ENCODE measurements at regions not wholly inside any gene's neighbourhood (a gene's known extent, or its start where the extent isn't known, plus 50 kb on each side); places are given as distances from the start of the nearest gene placed in this dataset.

DNA sequence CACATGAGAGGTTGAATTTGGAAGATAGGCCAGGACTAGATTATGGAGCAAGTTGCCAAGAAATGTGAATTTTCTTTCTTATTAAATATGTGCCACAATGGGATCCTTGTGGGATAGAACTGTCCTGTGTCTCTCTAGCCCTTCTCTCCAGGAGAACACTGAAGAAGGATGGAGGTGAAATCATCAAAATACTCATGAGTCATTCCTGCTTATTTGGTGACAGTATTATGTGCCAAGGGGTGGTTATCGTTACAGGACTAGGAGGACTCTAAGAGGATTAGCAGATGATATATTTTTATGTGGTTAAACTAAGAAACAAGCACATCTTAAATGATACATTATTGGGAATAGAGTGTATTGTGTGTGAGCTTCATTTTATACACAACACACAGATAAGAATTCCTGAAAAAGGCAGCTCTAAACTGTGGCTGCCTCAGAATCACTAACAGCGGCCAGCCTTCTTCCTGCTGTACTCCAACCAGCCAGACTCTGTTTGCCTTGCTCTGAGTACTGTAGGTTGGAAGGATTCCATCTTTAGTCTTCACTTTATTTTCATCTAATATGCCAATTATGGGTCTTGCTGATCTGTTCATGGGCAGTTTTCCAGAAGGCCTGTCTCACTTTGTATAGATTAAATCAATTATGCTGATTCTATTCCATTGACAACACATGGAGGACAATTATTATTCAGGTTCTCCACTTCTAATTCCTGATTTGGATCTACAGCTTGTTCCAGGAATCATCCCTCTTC, 325.8 kb downstream of the ABCC12 start:
- Histone ChIP-seq H3K4me3 (replicated peaks; ENCODE audit: insufficient read depth, low read length) (no peak overlapping the region), H3K27ac (replicated peaks) (no peak overlapping the region), H3K27me3 (ENCODE audit: insufficient read depth, poor library complexity, severe bottlenecking) (no peaks in the 10 kb centered on the region)
- no peak for TF ChIP-seq SPI1 (IDR thresholded peaks at IDR 0.05; ENCODE audit: borderline replicate concordance, low read depth)
- DNase-seq (ENCODE audit: low read depth in 1 of 2, low spot score in 1 of 2) = no peak

DNA sequence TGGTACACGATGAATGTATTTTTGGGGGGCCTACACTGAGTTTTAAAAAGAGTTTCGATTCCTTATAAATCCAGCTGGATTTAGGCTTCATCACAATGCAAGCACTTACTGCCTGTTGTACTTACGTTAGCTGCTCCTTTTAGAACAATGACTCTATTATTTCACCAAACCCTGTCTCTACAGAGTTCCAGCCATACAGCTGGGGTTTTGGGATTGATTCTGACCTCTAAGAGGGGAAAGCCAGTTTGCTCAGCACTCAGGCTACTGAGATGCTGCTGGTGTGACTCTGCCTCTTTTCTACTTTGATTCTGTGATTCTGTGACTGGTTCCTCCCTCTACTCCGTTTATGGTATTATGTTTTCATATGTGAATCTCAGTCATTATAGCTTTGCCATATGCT, 329.7 kb downstream of the ABCC12 start:
- no peaks in the 10 kb centered on the region for H3K27me3 ChIP-seq (ENCODE audit: insufficient read depth, poor library complexity, severe bottlenecking)
- H3K4me3 ChIP-seq (replicated peaks; ENCODE audit: insufficient read depth, low read length) = no peak overlapping the region
- no peak for DNase-seq (ENCODE audit: low read depth in 1 of 2, low spot score in 1 of 2)
- H3K27ac ChIP-seq (replicated peaks) = no peak overlapping the region
- TF ChIP-seq SPI1 (IDR thresholded peaks at IDR 0.05; ENCODE audit: borderline replicate concordance, low read depth) = no peak
- no peak for TF ChIP-seq REST (IDR thresholded peaks at IDR 0.05; ENCODE audit: insufficient replicate concordance, low read depth)
- TF ChIP-seq, protein P1, sequence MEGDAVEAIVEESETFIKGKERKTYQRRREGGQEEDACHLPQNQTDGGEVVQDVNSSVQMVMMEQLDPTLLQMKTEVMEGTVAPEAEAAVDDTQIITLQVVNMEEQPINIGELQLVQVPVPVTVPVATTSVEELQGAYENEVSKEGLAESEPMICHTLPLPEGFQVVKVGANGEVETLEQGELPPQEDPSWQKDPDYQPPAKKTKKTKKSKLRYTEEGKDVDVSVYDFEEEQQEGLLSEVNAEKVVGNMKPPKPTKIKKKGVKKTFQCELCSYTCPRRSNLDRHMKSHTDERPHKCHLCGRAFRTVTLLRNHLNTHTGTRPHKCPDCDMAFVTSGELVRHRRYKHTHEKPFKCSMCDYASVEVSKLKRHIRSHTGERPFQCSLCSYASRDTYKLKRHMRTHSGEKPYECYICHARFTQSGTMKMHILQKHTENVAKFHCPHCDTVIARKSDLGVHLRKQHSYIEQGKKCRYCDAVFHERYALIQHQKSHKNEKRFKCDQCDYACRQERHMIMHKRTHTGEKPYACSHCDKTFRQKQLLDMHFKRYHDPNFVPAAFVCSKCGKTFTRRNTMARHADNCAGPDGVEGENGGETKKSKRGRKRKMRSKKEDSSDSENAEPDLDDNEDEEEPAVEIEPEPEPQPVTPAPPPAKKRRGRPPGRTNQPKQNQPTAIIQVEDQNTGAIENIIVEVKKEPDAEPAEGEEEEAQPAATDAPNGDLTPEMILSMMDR (IDR thresholded peaks at IDR 0.05; ENCODE audit: insufficient read depth, low read length) = no peak
- TF ChIP-seq POLR2AphosphoS5 (IDR thresholded peaks at IDR 0.05; ENCODE audit: low read depth) = no peak
- TF ChIP-seq GABPA (IDR thresholded peaks at IDR 0.05; ENCODE audit: low read depth) = no peak

DNA sequence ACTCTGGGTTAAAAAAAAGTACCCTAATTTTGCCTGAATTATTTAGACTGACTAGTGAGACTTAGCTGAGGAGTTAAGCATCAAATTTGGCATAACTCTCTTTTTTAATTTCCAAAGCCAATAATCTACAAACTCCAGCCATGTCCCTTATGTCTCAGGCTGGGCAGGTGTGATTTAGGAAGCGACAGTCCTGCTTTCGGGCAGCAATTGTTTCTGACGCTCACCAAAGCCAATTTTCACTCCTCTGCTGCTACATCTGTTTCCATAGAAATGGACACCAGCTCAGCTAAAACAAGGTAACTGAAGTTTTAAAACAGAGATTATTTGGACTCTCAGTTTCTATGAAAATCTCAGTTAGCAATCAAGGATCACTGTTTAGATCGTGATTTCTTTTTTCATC, 338.7 kb downstream of the ABCC12 start:
- no peaks in the 10 kb centered on the region for H3K27me3 ChIP-seq (ENCODE audit: insufficient read depth, poor library complexity, severe bottlenecking)
- TF ChIP-seq REST (IDR thresholded peaks at IDR 0.05; ENCODE audit: insufficient replicate concordance, low read depth) (no peak), GABPA (IDR thresholded peaks at IDR 0.05; ENCODE audit: low read depth) (no peak), SPI1 (IDR thresholded peaks at IDR 0.05; ENCODE audit: borderline replicate concordance, low read depth) (no peak), POLR2AphosphoS5 (IDR thresholded peaks at IDR 0.05; ENCODE audit: low read depth) (no peak)
- TF ChIP-seq, protein P1 (IDR thresholded peaks at IDR 0.05; ENCODE audit: insufficient read depth, low read length) = no peak
- H3K27ac ChIP-seq (replicated peaks) = no peak overlapping the region
- no peak for DNase-seq (ENCODE audit: low read depth in 1 of 2, low spot score in 1 of 2)
- no peak overlapping the region for H3K4me3 ChIP-seq (replicated peaks; ENCODE audit: insufficient read depth, low read length)

GRCh38 chr16:47816511-47816910, 339.3 kb downstream of the ABCC12 start:
- Histone ChIP-seq H3K4me3 (replicated peaks; ENCODE audit: insufficient read depth, low read length) (no peak overlapping the region), H3K27me3 (ENCODE audit: insufficient read depth, poor library complexity, severe bottlenecking) (no peaks in the 10 kb centered on the region), H3K27ac (replicated peaks) (no peak overlapping the region)
- TF ChIP-seq, protein P1 (IDR thresholded peaks at IDR 0.05; ENCODE audit: insufficient read depth, low read length) = no peak
- no peak for TF ChIP-seq REST (IDR thresholded peaks at IDR 0.05; ENCODE audit: insufficient replicate concordance, low read depth)
- no peak for TF ChIP-seq GABPA (IDR thresholded peaks at IDR 0.05; ENCODE audit: low read depth)
- DNase-seq (ENCODE audit: low read depth in 1 of 2, low spot score in 1 of 2) = no peak
